DMS79 (cell line): ENCODE measurements at regions not wholly inside any gene's neighbourhood (a gene's known extent, or its start where the extent isn't known, plus 50 kb on each side); places are given as distances from the start of the nearest gene placed in this dataset.

Experiments used
- DNase-seq: peaks from one replicate; lab custom pipeline; 2025; lab: John Stamatoyannopoulos, UW

DNA sequence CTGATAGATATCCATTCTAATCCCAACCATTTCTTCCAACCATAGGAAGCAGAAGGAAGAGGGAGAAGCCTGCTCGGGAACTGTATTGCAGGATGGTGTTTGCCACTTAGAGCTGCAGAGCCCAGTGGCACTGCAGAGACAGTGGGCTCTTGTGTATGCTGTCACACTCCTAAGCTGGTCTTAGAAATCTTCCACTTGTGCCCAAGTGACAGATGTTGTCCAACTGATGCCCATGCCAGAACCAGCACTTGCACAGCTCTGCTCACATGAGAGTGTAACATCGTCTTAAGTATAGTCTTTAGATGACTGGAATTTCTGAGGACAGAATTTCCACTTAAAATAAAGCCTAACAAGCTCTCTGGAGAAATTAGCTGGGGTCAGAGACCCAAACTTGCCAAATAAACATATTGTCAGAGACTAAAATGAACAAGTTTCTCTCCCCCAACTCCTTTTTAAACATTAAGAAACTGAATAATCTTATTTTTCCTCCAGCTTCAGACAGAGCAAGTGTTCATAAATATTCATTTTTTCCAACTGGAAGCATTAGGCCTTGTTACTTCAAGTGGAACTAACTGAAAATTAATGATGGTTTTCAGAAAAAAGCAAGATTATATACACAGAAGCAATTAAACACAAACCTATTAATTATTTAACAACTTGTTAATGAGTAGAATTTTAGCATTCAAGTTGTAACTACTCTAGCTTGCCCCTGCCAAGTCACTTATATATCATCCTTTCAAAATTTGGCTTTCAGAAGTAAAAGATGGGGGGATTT lies 577.3 kb downstream of the AJAP1 start:
- no peak for DNase-seq

- no peak for DNase-seq
Measured at GRCh38 chr1:5227114-5227513, 572.7 kb downstream of the AJAP1 start.

DNA sequence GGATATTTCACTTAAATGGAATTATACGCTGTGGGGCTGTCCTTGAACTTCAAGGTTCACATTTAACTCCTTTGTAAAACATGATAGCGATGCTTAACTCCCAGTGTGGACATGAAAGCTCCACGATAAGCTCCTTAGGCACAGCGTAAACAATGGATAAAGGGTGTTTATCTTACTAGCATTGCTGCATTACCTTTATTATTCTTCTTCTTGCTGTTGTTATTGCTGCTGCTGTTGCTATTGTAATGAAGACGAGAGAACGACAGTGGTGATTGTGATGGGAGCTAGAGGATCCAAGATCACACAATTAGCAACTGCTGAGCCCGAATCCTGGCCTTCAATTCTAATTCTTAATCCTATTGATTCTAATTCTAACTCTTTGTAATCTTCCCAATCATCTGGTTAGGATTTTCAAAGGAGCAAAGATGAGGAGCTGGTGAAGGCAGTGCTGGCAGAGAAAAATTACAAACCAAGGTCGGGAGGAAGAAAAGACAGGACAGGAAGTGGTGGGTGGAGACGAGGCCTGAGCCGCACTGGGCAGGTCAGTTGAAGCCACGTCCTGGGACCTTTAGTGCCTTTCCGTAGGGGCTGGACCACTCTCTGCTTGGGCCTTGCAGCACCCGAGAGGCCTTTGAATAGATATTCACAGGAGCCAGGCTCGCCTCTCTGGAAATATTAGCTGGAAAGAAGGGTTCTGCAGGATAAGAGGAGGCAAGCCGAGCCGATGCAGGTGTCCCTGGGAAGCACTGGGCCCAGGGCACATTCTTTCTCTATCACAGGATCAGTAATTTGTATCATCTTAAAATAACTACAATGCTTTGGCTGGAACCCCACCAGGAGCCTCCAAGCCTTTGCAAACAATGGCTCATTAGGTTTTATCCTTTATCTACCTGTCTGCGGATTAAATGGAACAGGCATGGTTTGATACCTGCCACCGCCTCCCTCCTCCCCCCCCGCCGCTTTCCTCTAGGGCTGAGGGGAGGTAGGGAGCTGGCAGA lies 571.6 kb downstream of the AJAP1 start:
- DNase-seq = no peak

DNA sequence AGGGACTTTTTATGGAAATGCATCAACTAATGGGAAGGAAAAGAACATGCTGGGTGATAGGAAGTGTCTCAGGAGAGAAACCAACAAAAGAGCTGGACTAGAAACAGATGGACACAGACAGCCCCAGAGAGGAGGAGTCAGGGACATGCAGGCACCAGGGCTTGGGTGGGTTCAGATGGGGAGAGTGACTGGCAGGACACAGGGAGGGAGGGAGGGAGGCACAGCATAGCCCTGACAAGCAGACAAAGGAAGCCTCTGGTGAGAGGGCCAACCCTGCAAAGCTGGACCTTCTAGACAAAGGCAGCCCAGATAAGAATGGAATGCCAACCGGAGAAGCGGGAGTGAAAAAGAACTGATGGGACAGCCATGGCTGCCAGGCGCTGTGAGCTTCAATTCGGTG lies 568.8 kb downstream of the AJAP1 start:
- DNase-seq = no peak

DNA sequence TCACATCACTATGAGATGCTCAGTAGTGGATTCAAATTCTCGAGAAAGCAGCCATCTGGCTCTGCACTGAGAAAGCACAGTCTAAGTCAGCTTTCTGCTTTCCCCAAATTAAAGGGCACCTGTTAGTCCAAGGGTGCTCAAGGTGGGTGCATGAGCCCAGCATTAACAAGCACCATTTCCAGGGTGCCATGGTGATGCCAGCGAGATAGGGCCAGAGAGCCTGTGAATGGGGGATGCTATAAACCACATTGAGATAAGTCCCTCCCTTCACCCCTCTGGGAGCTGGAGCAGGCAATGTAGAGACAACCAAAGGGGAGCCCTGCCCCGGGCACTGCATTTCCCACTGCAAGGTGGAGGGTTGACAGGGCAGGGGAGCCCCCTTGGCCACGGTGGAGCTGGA lies 568.2 kb downstream of the AJAP1 start:
- DNase-seq = no peak

DNA sequence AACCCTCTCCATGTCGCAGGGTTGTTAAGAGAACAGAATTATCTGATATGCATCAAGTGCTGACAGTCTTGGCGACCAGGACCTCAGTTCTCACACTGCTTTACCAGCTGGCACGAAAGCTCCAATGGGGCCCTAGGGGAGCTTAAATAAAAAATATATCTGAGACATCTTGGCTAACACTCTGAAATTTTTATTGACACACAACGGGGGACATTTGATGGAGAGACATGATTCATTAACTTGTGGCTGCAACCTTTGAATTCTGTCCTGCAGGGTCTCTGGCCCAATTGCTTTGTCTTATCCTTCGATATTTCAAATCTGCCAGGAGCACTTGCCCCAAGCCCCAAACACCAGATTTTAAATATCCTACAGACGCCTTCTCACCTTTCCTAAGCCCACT lies 567.0 kb downstream of the AJAP1 start:
- no peak for DNase-seq

- no peak for DNase-seq
Measured at GRCh38 chr1:5220821-5221220, 566.4 kb downstream of the AJAP1 start.

DNA sequence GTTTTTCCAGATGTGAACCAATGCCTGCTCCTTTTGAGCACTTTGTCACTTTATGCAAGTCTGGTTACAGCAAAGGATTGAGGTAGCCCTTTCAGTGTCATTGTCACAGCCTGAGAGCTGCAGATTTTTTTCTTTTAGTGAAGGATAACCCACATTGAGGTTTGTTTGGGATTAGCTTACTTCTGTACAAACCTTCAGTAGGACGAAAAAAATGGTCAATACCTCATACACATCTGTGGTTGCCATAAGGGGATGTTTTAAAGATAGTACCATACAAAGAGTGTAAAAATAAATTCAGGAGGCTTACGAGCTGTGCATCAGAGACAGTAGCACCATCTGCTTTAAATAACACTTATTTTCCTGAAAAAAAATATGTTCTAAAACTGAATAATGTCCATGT lies 566.0 kb downstream of the AJAP1 start:
- DNase-seq = no peak

DNA sequence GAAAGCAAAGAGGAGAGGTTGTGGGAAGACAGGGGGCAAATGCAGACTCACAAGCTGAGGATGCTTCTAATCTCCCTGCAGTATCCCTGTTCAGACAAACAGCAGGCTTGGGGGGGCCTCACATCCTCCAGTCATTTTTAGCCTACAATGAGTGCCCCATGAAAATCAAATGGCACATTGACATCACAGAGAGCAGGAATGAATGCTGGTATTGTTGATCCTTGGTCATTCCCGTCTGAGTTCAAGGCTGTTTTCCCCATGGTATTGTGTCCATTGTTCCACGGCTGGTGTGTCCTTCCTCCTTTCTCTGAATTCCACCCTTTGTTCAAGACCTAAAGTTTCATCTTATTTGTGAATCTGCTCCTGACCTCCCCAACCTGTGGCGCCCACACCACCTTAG lies 545.6 kb downstream of the AJAP1 start:
- no peak for DNase-seq

DNA sequence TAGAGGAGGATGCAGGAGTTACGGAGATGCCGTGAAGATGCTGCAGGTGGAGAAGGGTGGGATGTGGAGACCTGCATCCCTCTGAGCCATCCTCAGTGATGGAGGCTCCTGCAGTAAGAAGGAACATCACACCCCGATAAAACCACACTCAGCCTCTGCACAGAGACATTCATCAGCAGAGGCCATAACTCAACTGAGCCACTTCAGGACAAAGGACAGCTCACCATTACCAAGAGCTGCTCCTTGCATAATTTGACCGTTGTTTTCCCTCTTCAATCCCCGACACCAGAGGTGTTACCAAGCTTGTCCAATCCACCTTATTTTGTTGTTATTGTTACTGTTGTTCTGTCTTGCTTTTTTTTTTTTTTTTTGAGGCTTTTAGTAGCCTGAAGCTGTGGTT lies 543.9 kb downstream of the AJAP1 start:
- DNase-seq = no peak

DNA sequence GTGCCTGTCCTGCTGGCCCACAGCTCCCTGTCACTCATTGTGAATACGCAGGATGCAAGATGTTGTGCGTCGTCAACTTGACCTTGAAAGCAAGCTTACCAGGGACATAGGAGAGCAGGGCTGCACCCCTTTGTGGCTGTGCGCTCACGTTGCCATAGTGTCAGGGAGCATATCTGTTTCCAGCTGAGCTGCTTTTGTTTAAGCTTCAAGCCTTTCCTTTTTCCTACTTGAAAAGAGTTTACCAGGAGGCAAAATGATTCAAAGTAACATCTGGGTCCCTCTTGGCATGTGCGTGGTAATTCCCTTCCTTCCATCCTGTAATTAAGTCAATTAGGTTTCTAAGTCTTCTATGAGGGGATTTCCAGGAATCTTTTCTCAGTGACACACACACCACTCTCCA lies 537.1 kb downstream of the AJAP1 start:
- DNase-seq = no peak

DNA sequence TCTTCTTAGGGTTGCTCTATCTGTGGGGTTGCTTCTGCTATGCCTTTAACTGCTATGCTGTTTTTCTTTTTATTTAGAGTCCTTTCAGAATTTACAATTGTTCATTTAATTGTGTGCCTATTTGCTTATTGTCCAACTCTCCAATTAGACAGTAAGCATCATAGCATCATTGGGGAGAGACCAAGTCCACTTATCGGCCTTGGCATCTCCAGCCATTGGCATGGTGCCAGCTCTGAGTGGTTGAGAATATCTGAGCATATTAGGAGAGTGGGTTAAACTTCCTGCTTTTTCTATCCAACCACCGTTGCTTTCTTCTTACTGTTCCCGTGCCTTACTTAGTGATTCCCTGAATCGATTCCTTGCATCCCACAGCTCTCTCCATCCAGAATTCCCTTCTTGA lies 535.0 kb downstream of the AJAP1 start:
- no peak for DNase-seq

DNA sequence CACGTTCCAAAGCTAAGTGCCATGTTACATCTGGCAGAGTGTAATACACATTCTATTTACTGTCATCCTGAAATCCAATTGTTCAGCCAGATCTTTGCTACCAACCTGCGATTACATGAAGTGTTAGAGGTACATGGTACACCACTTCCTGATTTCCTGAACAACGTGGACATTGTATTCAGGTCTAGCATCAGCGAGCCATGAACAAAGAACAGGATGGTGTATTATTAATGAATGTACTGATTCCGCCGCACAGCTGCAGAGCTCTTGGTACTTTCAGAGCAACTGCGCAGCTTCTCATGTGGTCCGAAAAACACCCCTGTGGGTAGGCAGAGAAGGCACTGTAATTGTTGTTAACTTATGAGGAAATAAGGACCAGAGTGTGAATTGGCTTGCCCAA lies 511.4 kb downstream of the AJAP1 start:
- DNase-seq = no peak

GRCh38 chr1:5164158-5164557 lies 509.7 kb downstream of the AJAP1 start:
- no peak for DNase-seq

- no peak for DNase-seq
Measured at GRCh38 chr1:5161372-5161771, 507.0 kb downstream of the AJAP1 start.

GRCh38 chr1:5157175-5157574 lies 502.8 kb downstream of the AJAP1 start:
- DNase-seq = no peak

DNA sequence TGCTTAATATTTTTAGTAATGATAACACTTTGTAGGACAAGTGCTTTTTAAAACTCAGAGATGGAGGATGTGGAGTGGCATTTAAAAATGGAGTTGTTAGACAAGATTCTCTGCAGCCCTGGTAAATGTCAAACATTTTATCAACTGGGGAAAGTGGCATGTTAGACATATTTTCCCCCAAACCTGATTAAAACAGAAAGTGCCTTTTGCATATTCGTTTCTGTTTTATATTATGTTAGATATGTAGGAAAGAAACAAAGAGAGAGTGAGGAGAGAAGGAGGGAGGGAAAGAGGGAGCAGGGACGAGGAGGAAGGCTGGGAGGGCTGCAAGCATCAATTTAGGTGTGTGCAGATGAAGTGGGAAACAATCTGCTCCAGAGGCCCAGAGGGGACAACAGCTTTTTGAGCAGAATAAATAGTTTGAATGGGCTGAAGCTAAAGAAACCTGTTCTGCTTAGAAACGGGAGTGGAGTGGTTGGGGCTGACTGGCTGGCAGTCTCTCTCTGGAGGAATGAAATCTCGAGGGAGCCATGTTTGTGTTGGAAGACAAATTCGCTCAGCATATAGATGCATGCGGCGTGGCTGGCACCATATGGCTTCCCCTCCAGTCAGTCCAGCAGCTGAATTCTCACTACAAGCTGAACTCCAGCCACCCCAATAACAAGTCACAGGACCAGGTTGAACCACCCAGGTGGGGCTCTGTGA lies 502.2 kb downstream of the AJAP1 start:
- no peak for DNase-seq

DNA sequence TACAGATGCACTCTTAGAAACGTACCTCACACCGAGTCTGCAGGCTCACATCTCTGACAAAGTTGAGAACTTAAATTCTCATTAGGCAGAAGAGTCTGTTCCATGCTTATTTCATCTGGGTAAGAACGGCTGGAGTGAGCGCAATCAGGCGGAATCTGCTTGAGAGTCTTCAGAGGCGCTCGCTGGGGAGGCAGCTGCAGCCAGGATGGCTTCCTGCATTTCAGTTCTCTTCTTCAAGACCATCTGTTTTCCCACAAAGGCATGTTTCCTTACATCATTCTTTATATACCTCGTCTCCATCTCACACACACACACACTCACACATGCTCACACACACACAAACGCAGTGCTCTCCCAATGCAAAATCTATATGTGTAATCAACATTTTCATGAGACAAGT lies 497.1 kb downstream of the AJAP1 start:
- no peak for DNase-seq

GRCh38 chr1:5150191-5150590 lies 495.8 kb downstream of the AJAP1 start:
- no peak for DNase-seq

GRCh38 chr1:5147806-5148205 lies 493.4 kb downstream of the AJAP1 start:
- DNase-seq = no peak

DNA sequence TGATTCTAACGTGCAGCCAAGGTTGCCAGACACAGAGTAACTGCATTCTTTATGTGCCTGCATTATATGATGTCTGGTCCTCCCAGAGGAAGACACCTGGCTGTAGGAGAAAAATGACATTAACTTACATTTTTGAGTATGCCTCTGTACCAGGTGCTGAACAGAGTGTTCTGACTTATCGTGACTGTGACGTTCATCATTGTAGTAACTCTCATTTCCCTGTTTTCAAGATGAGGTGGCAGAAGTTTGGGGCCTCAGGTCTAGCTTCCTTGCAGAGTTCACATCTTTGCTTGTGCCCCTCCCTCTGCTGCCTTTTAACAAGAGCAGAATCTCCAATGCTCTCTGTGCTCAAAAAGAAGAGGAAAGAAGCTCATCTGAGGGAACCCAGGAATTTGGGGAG lies 488.0 kb downstream of the AJAP1 start:
- DNase-seq = no peak

- DNase-seq = no peak
Measured at GRCh38 chr1:5141750-5142149, 487.3 kb downstream of the AJAP1 start.

DNA sequence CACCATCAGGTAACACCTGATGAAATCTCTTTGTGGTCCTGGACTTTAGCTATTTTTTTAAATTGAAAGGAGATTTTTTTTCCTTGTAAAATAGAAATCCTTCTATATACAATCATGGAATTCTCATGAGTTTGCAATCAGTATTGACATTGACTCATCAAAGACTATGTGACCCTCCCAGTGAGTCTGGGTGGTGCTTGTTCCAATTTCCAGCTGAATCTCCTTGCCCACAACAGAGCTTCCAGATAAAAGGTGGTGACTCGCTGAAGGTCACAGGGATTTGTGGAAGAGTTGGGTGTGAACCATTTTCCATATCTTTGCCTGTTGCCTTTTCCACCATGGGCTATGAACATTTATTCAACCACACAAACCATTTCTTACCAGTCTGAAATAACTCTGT lies 486.6 kb downstream of the AJAP1 start:
- DNase-seq = no peak
